Hindlimb muscle (tissue), 1 donor: ENCODE measurements at regions not wholly inside any gene's neighbourhood (a gene's known extent, or its start where the extent isn't known, plus 50 kb on each side); places are given as distances from the start of the nearest gene placed in this dataset.
"Not testable (repeated sequence)": the region's sequence is repeated elsewhere in the genome, so short reads cannot be mapped to it uniquely, and the experiment has no call there.

Experiments used
- DNase-seq: peaks from one replicate; pipeline ENCODE4 v3.0.0-alpha.2; 2013

- no peak for DNase-seq
Observed at GRCh38 chr5:125484272-125484741, 737.9 kb upstream of the ZNF608 start.

DNA sequence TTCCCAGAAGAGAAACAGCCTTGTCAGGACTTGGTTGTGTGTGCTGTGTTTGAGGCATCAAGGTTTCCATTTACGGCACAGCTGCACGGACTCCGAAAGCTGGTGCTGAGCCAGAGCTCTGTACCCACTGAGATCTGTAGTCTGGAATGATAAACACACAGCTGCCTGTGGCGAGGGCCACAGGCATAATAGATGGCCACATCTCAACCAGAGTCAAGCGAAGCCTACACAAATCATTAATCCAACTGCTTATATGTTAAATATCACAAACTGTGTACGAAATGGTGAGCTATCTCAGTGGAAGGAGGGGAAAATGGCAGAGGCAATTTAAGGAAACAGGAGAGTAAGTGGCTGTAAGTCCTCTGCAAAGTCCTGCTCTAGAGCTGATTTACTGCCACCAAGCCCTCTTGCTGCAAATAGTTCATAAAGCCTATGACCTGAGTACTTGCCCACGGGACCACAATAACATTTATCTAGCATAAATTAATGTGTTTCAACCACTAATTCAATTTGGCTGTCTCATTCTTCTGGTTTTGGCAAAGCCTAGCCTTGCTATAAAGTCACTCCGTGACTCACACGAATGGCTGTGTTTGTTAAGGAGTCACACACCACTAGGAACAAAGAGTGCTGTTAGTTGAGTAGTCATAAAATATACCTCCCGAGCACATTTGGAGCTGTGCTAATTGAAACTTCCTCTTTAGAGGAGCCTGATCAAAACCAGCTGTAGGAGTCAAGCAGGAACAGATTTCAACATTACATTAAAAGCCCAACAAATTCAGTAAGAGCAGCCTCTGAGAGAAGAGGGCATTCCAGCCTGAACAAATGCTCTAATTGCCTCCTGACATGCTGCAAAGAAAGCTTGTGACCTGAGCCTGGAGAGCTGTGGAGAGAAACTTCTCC, 738.6 kb upstream of the ZNF608 start:
- peak; percentile 65 for DNase-seq

GRCh38 chr5:125485771-125486170, 739.3 kb upstream of the ZNF608 start:
- no peak for DNase-seq

DNA sequence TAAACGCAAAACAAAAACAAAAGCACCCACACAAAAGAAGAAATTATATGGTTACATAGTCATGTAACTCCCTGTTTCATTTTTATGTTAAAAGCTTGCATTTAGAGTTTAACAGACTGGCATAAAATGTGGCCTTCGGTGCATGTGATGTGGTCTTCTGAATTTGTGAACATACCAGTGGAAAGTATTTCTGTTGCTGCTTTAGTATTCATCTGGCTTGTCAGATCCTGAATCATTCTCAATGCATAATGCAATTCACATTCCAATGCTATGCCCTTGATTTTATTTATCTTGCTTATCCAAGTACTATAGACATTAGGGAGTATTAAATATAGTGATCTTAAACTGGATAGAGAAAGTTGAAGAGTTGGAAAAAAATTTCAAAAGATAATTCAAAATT, 740.2 kb upstream of the ZNF608 start:
- no peak for DNase-seq

DNA sequence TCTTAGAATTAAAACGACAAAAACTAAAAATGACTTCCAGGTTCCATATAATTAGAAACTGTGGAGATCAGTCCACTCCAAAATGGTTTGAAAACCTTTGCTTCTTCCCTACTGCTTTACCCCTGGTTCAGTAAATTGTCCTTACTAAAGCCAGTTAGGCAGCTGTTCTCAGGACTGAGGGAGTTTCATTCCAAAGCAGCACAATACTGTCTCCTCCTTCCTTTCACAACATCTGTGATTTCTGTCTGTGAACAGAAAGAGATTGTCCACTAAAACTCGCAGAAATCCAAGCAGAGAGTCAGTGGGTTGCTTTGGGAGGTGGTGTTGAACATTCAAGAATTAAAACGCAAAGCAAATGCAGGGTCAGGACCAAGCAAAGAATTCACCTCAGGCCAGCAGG, 740.8 kb upstream of the ZNF608 start:
- DNase-seq: no peak

DNA sequence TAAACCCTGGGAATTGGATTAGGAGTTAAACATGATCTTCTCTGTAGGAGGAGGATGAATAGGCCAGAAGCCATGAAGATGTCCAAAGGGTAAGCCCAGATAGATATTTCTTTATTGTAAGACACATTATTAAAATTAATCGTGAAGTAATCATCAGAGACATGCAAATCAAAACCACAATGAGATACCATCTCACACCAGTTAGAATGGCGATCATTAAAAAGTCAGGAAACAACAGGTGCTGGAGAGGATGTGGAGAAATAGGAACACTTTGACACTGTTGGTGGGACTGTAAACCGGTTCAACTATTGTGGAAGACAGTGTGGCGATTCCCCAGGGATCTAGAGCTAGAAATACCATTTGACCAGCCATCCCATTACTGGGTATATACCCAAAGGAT, 741.2 kb upstream of the ZNF608 start:
- DNase-seq: not testable (repeated sequence)

GRCh38 chr5:125489146-125489545, 742.7 kb upstream of the ZNF608 start:
- no peak for DNase-seq

- DNase-seq: no peak
Observed at GRCh38 chr5:125491986-125492492, 745.6 kb upstream of the ZNF608 start.

- no peak for DNase-seq
Observed at GRCh38 chr5:125492977-125493376, 746.5 kb upstream of the ZNF608 start.

DNA sequence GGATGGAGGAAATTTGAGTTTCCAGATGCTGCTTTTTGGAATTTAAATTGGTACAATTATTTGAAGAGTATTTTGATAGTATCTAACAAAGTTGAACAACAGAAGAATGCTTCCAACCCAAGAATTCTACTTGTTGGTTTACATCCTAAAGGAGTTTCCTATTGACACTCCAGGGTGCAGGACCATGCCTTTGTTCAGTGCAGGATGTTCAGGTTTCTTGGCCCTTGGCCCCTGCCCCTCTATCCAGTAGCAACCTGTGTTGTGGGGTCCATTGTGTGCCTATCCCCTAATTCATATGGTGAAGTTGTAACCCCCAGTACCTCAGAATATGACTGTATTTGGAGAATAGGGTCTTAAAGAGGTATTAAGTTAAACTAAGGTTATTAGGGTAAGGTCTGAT, 750.0 kb upstream of the ZNF608 start:
- DNase-seq: no peak

GRCh38 chr5:125497651-125498050, 751.2 kb upstream of the ZNF608 start:
- DNase-seq: no peak

DNA sequence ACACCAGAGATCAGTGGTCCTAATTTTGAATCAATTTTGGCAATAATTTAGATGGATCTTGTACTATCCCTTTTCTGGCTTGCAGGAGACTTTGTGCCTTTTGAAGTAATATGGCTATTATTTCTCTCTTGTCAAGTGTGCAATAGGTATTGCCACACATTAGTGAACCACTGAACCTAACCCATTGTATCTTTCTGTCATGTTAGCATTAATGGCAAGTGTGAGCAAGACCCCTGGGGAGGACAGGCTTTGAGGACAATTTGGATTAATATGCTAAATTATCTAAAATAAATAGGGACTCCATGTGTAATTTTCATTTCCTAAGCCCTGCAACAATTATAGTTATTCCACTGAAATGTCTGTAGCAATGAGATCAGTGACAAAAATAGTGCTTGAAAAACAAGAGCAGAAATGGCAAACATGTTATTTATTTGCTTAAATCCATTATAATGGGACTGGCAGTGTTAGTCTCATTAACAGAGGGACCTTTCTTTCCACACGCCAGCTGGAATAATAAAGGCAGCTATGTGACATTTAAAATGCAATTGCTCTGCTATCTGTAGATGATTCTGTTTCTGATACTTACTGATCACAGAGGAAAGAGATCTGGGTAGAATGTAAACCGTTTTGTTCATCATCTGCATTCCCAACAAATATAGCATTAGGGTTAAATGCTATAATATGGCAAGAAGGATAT, 753.3 kb upstream of the ZNF608 start:
- no peak for DNase-seq

GRCh38 chr5:125501396-125501795, 755.0 kb upstream of the ZNF608 start:
- DNase-seq: no peak

- DNase-seq: no peak
Observed at GRCh38 chr5:125503946-125504345, 757.5 kb upstream of the ZNF608 start.

DNA sequence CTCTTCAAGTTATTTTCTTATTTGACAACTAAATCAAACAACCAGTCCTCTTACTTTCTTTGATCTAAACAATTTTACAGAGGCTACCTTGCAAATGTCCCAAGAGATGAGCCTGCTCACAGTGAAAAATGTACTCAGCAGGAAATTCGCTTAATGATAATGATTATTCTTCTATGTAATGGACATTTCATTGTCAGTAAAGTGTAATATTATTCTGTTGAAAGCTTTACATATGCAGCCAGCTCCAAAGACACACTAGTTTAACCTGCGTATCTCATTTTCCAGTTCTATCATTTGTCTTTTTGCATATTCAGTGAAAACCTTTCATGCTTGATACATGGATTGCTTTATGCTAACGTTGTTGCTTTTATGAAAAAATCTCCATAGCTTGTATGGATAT, 758.7 kb upstream of the ZNF608 start:
- DNase-seq: no peak

- no peak for DNase-seq
Observed at GRCh38 chr5:125506124-125506523, 759.7 kb upstream of the ZNF608 start.

- no peak for DNase-seq
Observed at GRCh38 chr5:125508225-125508624, 761.8 kb upstream of the ZNF608 start.

- no peak for DNase-seq
Observed at GRCh38 chr5:125510651-125511050, 764.2 kb upstream of the ZNF608 start.

DNA sequence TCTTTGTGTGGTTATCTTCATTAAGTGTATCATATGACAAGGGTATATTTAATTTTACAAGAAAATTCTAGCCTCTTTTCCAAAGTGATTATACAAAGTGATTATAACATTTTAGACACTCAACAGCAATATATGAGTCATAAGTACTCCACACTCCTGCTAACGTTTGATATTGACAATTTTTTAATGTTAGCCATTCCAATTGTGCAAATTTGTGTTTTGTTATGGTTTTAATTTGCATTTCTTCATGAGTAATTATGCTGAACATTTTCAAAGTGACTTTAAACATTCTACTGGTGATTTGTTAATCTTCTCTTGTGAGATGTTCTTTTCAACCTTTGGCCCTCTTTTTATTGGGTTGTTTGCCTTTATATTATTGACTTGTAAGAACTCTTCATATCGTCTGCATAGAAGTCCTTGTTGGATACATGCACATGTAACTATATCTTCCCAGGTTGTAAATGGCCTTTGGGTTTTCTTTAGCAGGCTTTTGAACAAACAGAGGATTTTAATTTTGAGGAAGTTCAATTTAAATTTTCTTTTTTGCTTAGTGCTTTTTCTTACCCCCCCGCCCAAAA, 771.6 kb upstream of the ZNF608 start:
- no peak for DNase-seq

GRCh38 chr5:125521289-125521688, 774.9 kb upstream of the ZNF608 start:
- DNase-seq: no peak

DNA sequence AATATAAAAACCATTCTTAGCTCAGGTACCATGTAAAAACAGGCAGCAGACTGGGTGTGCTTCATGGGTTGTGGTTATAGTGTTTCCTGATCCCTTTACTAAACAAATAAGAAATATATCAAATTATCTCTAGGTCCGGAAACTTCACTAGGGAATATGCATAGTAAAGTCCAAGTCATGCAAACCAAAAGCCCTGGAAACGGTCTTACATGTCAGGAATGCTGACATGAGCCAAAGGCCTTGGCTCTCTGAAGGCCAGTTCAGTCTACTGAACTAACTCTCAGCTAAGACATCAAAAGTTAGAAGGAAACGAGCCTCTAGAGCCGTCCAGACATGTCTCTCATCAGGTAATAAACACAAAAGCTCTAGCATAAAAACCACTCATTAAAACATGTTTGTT, 778.9 kb upstream of the ZNF608 start:
- no peak for DNase-seq

GRCh38 chr5:125526966-125527365, 780.5 kb upstream of the ZNF608 start:
- DNase-seq: peak; percentile 25

GRCh38 chr5:125528881-125529280, 782.4 kb upstream of the ZNF608 start:
- no peak for DNase-seq
